ENCODE measurements at regions not wholly inside any gene's neighbourhood (a gene's known extent, or its start where the extent isn't known, plus 50 kb on each side); places are given as distances from the start of the nearest gene placed in this dataset.

GRCh38 chr10:84583501-84583900 is 255.1 kb downstream of the CCSER2 start:
- TF ChIP-seq CTCF (IDR thresholded peaks at IDR 0.05) = no peak
- TF ChIP-seq POLR2A (IDR thresholded peaks at IDR 0.05) = no peak
